ENCODE measurements at regions not wholly inside any gene's neighbourhood (a gene's known extent, or its start where the extent isn't known, plus 50 kb on each side); places are given as distances from the start of the nearest gene placed in this dataset.

GRCh38 chr5:85159395-85159794, 774.7 kb upstream of the EDIL3 start:
- no peak for TF ChIP-seq CTCF (IDR thresholded peaks at IDR 0.05)
- no peak for TF ChIP-seq POLR2A (IDR thresholded peaks at IDR 0.05)
- TF ChIP-seq POLR2AphosphoS5 (IDR thresholded peaks at IDR 0.05) = no peak
